ENCODE measurements at regions not wholly inside any gene's neighbourhood (a gene's known extent, or its start where the extent isn't known, plus 50 kb on each side); places are given as distances from the start of the nearest gene placed in this dataset.

- H3K9ac ChIP-seq (ENCODE audit: low read length) = no peak overlapping the region
- no peaks in the 10 kb centered on the region for H3F3A ChIP-seq (ENCODE audit: insufficient read depth, low read length)
- H2AFZ ChIP-seq (ENCODE audit: low read length) = no peak overlapping the region
- H3K27me3 ChIP-seq (ENCODE audit: insufficient read depth, low read length) = no peaks in the 10 kb centered on the region
- H3K4me2 ChIP-seq (ENCODE audit: low read length) = no peak overlapping the region
- H3K9me2 ChIP-seq (ENCODE audit: low read depth, low read length) = no peaks in the 10 kb centered on the region
- H3K79me2 ChIP-seq (ENCODE audit: insufficient read depth, low read length) = no peaks in the 10 kb centered on the region
- no peak for TF ChIP-seq EZH2 (IDR thresholded peaks at IDR 0.05; ENCODE audit: borderline replicate concordance, low read length)
- no peak for TF ChIP-seq CTCF (IDR thresholded peaks at IDR 0.05; ENCODE audit: low read length)
- no peak overlapping the region for H3K4me3 ChIP-seq (ENCODE audit: low read depth, low read length, poor library complexity, severe bottlenecking)
- no peaks in the 10 kb centered on the region for H3K36me3 ChIP-seq (ENCODE audit: insufficient read depth, low read length)
- no peak overlapping the region for H3K27ac ChIP-seq (ENCODE audit: low read depth, low read length, poor library complexity, severe bottlenecking)
- no peaks in the 10 kb centered on the region for H3K9me3 ChIP-seq (ENCODE audit: low read length)
- H4K20me1 ChIP-seq (ENCODE audit: insufficient read depth, low read length) = no peaks in the 10 kb centered on the region
- H3K4me1 ChIP-seq (ENCODE audit: insufficient read depth, low read length, severe bottlenecking) = no peaks in the 10 kb centered on the region
Measured at GRCh38 chr5:77569409-77569808, 69.1 kb downstream of the OTP start.

GRCh38 chr5:77568555-77568954 is 70.0 kb downstream of the OTP start:
- Histone ChIP-seq H3K79me2 (ENCODE audit: insufficient read depth, low read length) (no peaks in the 10 kb centered on the region), H3K4me3 (ENCODE audit: low read depth, low read length, poor library complexity, severe bottlenecking) (no peak overlapping the region), H3K9ac (ENCODE audit: low read length) (no peak overlapping the region), H3K9me3 (ENCODE audit: low read length) (no peaks in the 10 kb centered on the region), H3K4me1 (ENCODE audit: insufficient read depth, low read length, severe bottlenecking) (no peaks in the 10 kb centered on the region), H3K4me2 (ENCODE audit: low read length) (no peak overlapping the region), H3F3A (ENCODE audit: insufficient read depth, low read length) (no peaks in the 10 kb centered on the region), H3K27ac (ENCODE audit: low read depth, low read length, poor library complexity, severe bottlenecking) (no peak overlapping the region), H2AFZ (ENCODE audit: low read length) (no peak overlapping the region), H3K27me3 (ENCODE audit: insufficient read depth, low read length) (no peaks in the 10 kb centered on the region), H3K36me3 (ENCODE audit: insufficient read depth, low read length) (no peaks in the 10 kb centered on the region), H3K9me2 (ENCODE audit: low read depth, low read length) (no peaks in the 10 kb centered on the region), H4K20me1 (ENCODE audit: insufficient read depth, low read length) (no peaks in the 10 kb centered on the region)
- no peak for TF ChIP-seq CTCF (IDR thresholded peaks at IDR 0.05; ENCODE audit: low read length)
- no peak for TF ChIP-seq EZH2 (IDR thresholded peaks at IDR 0.05; ENCODE audit: borderline replicate concordance, low read length)

GRCh38 chr5:77568082-77568481 is 70.4 kb downstream of the OTP start:
- Histone ChIP-seq H3K27ac (ENCODE audit: low read depth, low read length, poor library complexity, severe bottlenecking) (no peak overlapping the region), H3K9me3 (ENCODE audit: low read length) (no peaks in the 10 kb centered on the region), H3F3A (ENCODE audit: insufficient read depth, low read length) (no peaks in the 10 kb centered on the region), H3K36me3 (ENCODE audit: insufficient read depth, low read length) (no peaks in the 10 kb centered on the region), H3K4me3 (ENCODE audit: low read depth, low read length, poor library complexity, severe bottlenecking) (no peak overlapping the region), H4K20me1 (ENCODE audit: insufficient read depth, low read length) (no peaks in the 10 kb centered on the region), H3K9me2 (ENCODE audit: low read depth, low read length) (no peaks in the 10 kb centered on the region), H3K4me2 (ENCODE audit: low read length) (no peak overlapping the region), H3K9ac (ENCODE audit: low read length) (no peak overlapping the region), H3K79me2 (ENCODE audit: insufficient read depth, low read length) (no peaks in the 10 kb centered on the region), H2AFZ (ENCODE audit: low read length) (no peak overlapping the region), H3K27me3 (ENCODE audit: insufficient read depth, low read length) (no peaks in the 10 kb centered on the region), H3K4me1 (ENCODE audit: insufficient read depth, low read length, severe bottlenecking) (no peaks in the 10 kb centered on the region)
- TF ChIP-seq EZH2 (IDR thresholded peaks at IDR 0.05; ENCODE audit: borderline replicate concordance, low read length) (no peak), CTCF (IDR thresholded peaks at IDR 0.05; ENCODE audit: low read length) (no peak)

All from OCI-LY1 (cell line).